Panc1 (cell line): ENCODE measurements at regions not wholly inside any gene's neighbourhood (a gene's known extent, or its start where the extent isn't known, plus 50 kb on each side); places are given as distances from the start of the nearest gene placed in this dataset.

Experiments
- ATAC-seq: fragments of 200-7000 bp; cut with Tn5 transposase; 2 replicates; pipeline ENCODE4 v1.9.1; 2020; ENCODE audit warnings: mild to moderate bottlenecking, moderate library complexity
- BruUV-seq: library from RNA; stranded (reverse); fragments of 400-500 nt; replicated peaks from 2 replicates; lab custom pipeline; 2021; lab: Mats Ljungman, UMichigan
- CTCF ChIA-PET: fragments of 300-600 bp; sonication (Branson Sonifier 250); formaldehyde crosslinking; loops from one replicate; lab custom pipeline; 2022; ENCODE audit warnings: antibody characterized with exemption; lab: Charles Lee
- POLR2A ChIA-PET: fragments of 300-600 bp; sonication (Branson Sonifier 250); formaldehyde crosslinking; loops from one replicate; lab custom pipeline; 2022; ENCODE audit warnings: antibody characterized with exemption; lab: Charles Lee
- DNase-seq: peaks from one replicate; pipeline ENCODE4 v3.0.0-alpha.2; 2010; ENCODE audit warnings: low read depth, low spot score
- H3K27ac ChIP-seq: 2 replicates; pipeline ENCODE4 v1.5.1; 2011; ENCODE audit warnings: mild to moderate bottlenecking, low read length, inconsistent platforms
- H3K27me3 ChIP-seq: fragments of 200-500 bp; sonication (Bioruptor generic); 2 replicates; pipeline ENCODE4 v1.6.0; 2014; ENCODE audit warnings: low read length, inconsistent platforms; ENCODE audit not compliant: control insufficient read depth, insufficient read depth
- H3K36me3 ChIP-seq: fragments of 200-500 bp; sonication (Bioruptor generic); 2 replicates; pipeline ENCODE4 v1.5.1; 2014; ENCODE audit warnings: inconsistent platforms, mild to moderate bottlenecking, low read length, moderate library complexity; ENCODE audit not compliant: control insufficient read depth, insufficient read depth
- H3K4me1 ChIP-seq: 2 replicates; pipeline ENCODE4 v1.5.1; 2011; ENCODE audit warnings: inconsistent platforms, mild to moderate bottlenecking, low read length, moderate library complexity; ENCODE audit not compliant: control insufficient read depth, insufficient read depth
- H3K4me3 ChIP-seq, 2 experiments: 2 replicates each; pipeline ENCODE4 v1.5.1; 2011 to 2012; ENCODE audit warnings: low read depth in 2 of 2, low read length in 2 of 2, mild to moderate bottlenecking in 2 of 2, inconsistent platforms in 1 of 2, moderate library complexity in 1 of 2
- H3K9me3 ChIP-seq: fragments of 200-500 bp; sonication (Bioruptor generic); 2 replicates; pipeline ENCODE4 v1.5.1; 2014; ENCODE audit warnings: low read depth, mild to moderate bottlenecking, inconsistent platforms, low read length, moderate library complexity; ENCODE audit not compliant: control insufficient read depth, insufficient read depth
- CTCF ChIP-seq: fragments of 450-650 bp; IDR thresholded peaks from 2 replicates; pipeline ENCODE4 v1.5.1; 2017; ENCODE audit warnings: mild to moderate bottlenecking
- POLR2AphosphoS5 ChIP-seq: IDR thresholded peaks from 2 replicates; pipeline ENCODE4 v1.6.1; 2012; ENCODE audit warnings: mild to moderate bottlenecking, low read depth, low read length, moderate library complexity
- REST ChIP-seq, 2 experiments: IDR thresholded peaks; 2 replicates each; pipeline ENCODE4 v1.6.1; 2011 to 2012; ENCODE audit warnings: low read depth in 2 of 2, control low read depth in 1 of 2, low read length in 1 of 2, mild to moderate bottlenecking in 1 of 2, moderate library complexity in 1 of 2; ENCODE audit not compliant: insufficient read depth in 1 of 2
- SIN3A ChIP-seq: IDR thresholded peaks from 2 replicates; pipeline ENCODE4 v1.6.1; 2012; ENCODE audit warnings: low read depth, mild to moderate bottlenecking, low read length, moderate library complexity, borderline replicate concordance; ENCODE audit not compliant: insufficient read depth
- TCF7L2 ChIP-seq: IDR thresholded peaks from 2 replicates; pipeline ENCODE4 v1.6.1; 2011; ENCODE audit warnings: mild to moderate bottlenecking, low read depth, low read length, inconsistent platforms
- in situ Hi-C: cut with HindIII; loops from 2 replicates; pipeline ENCODE4 v1.10.0; 2016; ENCODE audit warnings: low sequenced_read_pairs, low pct_unique_long_range_greater_than_20kb
- intact Hi-C: fragments of 100-400 bp; cut with micrococcal nuclease; formaldehyde crosslinking; loops from one replicate; pipeline ENCODE4 v1.10.0; 2022; ENCODE audit not compliant: unreplicated experiment

DNA sequence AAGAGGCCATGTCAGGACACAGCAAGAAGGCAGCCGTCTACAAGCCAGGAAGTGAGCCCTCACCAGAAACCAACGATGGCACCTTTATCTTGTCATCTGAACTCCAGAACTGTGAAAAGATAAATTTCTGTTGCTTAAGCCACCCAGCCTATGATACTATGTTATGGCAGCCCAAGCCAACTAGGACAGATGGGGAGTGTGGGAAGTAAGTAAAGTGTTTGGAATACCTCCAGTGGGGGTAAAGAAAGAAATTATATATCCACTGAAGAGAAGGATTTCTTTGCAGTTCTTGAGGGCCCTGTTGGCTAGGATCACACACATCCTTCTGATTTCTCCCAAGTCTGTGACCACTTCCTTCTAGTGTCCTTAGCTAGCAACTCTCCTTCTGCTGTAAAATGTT is 384.4 kb downstream of the TNS3 start:
- ChIA-PET CTCF (no interaction called here), POLR2A (no interaction called here)
- DNase-seq (no peak), ATAC-seq (no peak)
- BruUV-seq = no TSS peak
- Histone ChIP-seq H3K4me3 (no peak overlapping the region), H3K9me3 (no peaks in the 10 kb centered on the region), H3K4me1 (no peaks in the 10 kb centered on the region), H3K36me3 (no peaks in the 10 kb centered on the region), H3K27me3 (peaks cover 8% of the 10 kb centered on the region), H3K27ac (no peak overlapping the region)
- in situ Hi-C loops (no loop called here), intact Hi-C loops (no loop called here)
- no peak for TF ChIP-seq TCF7L2
- no peak for TF ChIP-seq POLR2AphosphoS5
- no peak for TF ChIP-seq SIN3A
- TF ChIP-seq REST (IDR thresholded peaks at IDR 0.05; ENCODE audit: insufficient read depth in 1 of 2, low read depth in 2 of 2, low read length in 1 of 2) = no peak
- no peak for TF ChIP-seq CTCF

GRCh38 chr7:47196737-47197136 is 385.2 kb downstream of the TNS3 start:
- DNase-seq (no peak), ATAC-seq (no peak)
- Histone ChIP-seq H3K36me3 (no peaks in the 10 kb centered on the region), H3K27me3 (peaks cover 8% of the 10 kb centered on the region), H3K4me3 (no peak overlapping the region), H3K4me1 (no peaks in the 10 kb centered on the region), H3K27ac (no peak overlapping the region), H3K9me3 (no peaks in the 10 kb centered on the region)
- no TSS peak for BruUV-seq
- intact Hi-C loops = no loop called here
- TF ChIP-seq CTCF = no peak
- no peak for TF ChIP-seq POLR2AphosphoS5
- no peak for TF ChIP-seq TCF7L2
- no peak for TF ChIP-seq SIN3A
- no peak for TF ChIP-seq REST (IDR thresholded peaks at IDR 0.05; ENCODE audit: insufficient read depth in 1 of 2, low read depth in 2 of 2, low read length in 1 of 2)
- ChIA-PET CTCF (no interaction called here), POLR2A (no interaction called here)
- in situ Hi-C loops = no loop called here
